Esophagus muscularis mucosa (tissue), 4 donors: ENCODE measurements at regions not wholly inside any gene's neighbourhood (a gene's known extent, or its start where the extent isn't known, plus 50 kb on each side); places are given as distances from the start of the nearest gene placed in this dataset.

Experiments used
- DNase-seq: peaks from one replicate; pipeline ENCODE4 v3.0.0-alpha.2; 2017; ENCODE audit errors: extremely low spot score
- H3K27ac ChIP-seq, 4 donors: fragments of 200-600 bp; sonication (generic); replicated peaks in 1 of 4; 1 replicate in 3 of 4; 2 replicates in 1 of 4; pipeline ENCODE4 v1.5.1; 2016 to 2019; ENCODE audit warnings: mild to moderate bottlenecking in 1 of 4
- H3K27me3 ChIP-seq, 4 donors: fragments of 200-600 bp; sonication (generic); one replicate each; pipeline versions ENCODE4 v1.5.1 to v1.6.0; 2016 to 2019
- H3K36me3 ChIP-seq, 4 donors: fragments of 200-600 bp; sonication (generic); one replicate each; pipeline ENCODE4 v1.5.1; 2016 to 2019
- H3K4me1 ChIP-seq, 4 donors: fragments of 200-600 bp; sonication (generic); one replicate each; pipeline ENCODE4 v1.5.1; 2016 to 2019
- H3K4me3 ChIP-seq, 4 donors: fragments of 200-600 bp; sonication (generic); 1 replicate in 2 of 4; 2 replicates in 2 of 4; pipeline ENCODE4 v1.5.1; 2016 to 2019; ENCODE audit warnings: mild to moderate bottlenecking in 4 of 4, moderate library complexity in 1 of 4
- H3K9me3 ChIP-seq, 4 donors: fragments of 200-600 bp; sonication (generic); 1 replicate in 3 of 4; 2 replicates in 1 of 4; pipeline ENCODE4 v1.5.1; 2016 to 2019
- CTCF ChIP-seq, 3 experiments: fragments of 200-600 bp in 2 of 3; fragments of 450-650 bp in 1 of 3; sonication (generic) in 2 of 3; IDR thresholded peaks; one replicate each; pipeline ENCODE4 v1.5.1; 2017 to 2019; ENCODE audit warnings: antibody characterized with exemption in 3 of 3, mild to moderate bottlenecking in 2 of 3, moderate library complexity in 1 of 3
- EP300 ChIP-seq: sonication (generic); formaldehyde crosslinking; IDR thresholded peaks from one replicate; pipeline ENCODE4 v1.6.1; 2017; ENCODE audit warnings: antibody characterized with exemption
- POLR2A ChIP-seq: fragments of 450-650 bp; IDR thresholded peaks from one replicate; pipeline ENCODE4 v1.6.1; 2017; ENCODE audit warnings: antibody characterized with exemption, moderate library complexity, mild to moderate bottlenecking, low read depth
- POLR2AphosphoS5 ChIP-seq, 2 donors: sonication (generic); formaldehyde crosslinking; IDR thresholded peaks; one replicate each; pipeline ENCODE4 v1.6.1; 2017; ENCODE audit warnings: antibody characterized with exemption in 2 of 2
- WGBS: methylation state at CpG from one replicate; pipeline ENCODE4 v1.1.5; 2018; 5-methylcytosine and 5-hydroxymethylcytosine counted together
- intact Hi-C: fragments of 100-400 bp; cut with DNase I; formaldehyde crosslinking; loops from one replicate; pipeline ENCODE4 v1.15.1; 2023

- no peak for TF ChIP-seq POLR2AphosphoS5 (IDR thresholded peaks at IDR 0.05)
- no peak for TF ChIP-seq POLR2A
- no peak for TF ChIP-seq EP300
- TF ChIP-seq CTCF (IDR thresholded peaks at IDR 0.05): no peak
- H3K4me3 ChIP-seq: no peak overlapping the region
- WGBS: 59% methylated on average over 2 of the region's 2 CpGs
- no peak overlapping the region for H3K27ac ChIP-seq
- no peak for DNase-seq
- no peaks in the 10 kb centered on the region for H3K36me3 ChIP-seq
- H3K9me3 ChIP-seq: no peaks in the 10 kb centered on the region
- no peaks in the 10 kb centered on the region for H3K4me1 ChIP-seq
- H3K27me3 ChIP-seq: no peaks in the 10 kb centered on the region
- intact Hi-C loops: no loop called here
Observed at GRCh38 chrX:7205037-7205577, 57.2 kb upstream of the PUDP start.

- intact Hi-C loops: no loop called here
- H3K4me3 ChIP-seq: no peak overlapping the region
- DNase-seq: no peak
- no peak overlapping the region for H3K27ac ChIP-seq
- whole genome bisulfite sequencing: 97% methylated on average over 1 of the region's 1 CpG
- no peaks in the 10 kb centered on the region for H3K36me3 ChIP-seq
- no peaks in the 10 kb centered on the region for H3K9me3 ChIP-seq
- TF ChIP-seq POLR2A: no peak
- no peak for TF ChIP-seq EP300
- no peak for TF ChIP-seq POLR2AphosphoS5 (IDR thresholded peaks at IDR 0.05)
- no peak for TF ChIP-seq CTCF (IDR thresholded peaks at IDR 0.05)
- H3K4me1 ChIP-seq: no peaks in the 10 kb centered on the region
- no peaks in the 10 kb centered on the region for H3K27me3 ChIP-seq
Observed at GRCh38 chrX:7204619-7205018, 56.7 kb upstream of the PUDP start.

- Histone ChIP-seq H3K27ac (no peak overlapping the region), H3K27me3 (no peaks in the 10 kb centered on the region), H3K4me3 (no peak overlapping the region), H3K9me3 (no peaks in the 10 kb centered on the region), H3K4me1 (no peaks in the 10 kb centered on the region), H3K36me3 (no peaks in the 10 kb centered on the region)
- intact Hi-C loops: no loop called here
- TF ChIP-seq EP300: no peak
- no peak for TF ChIP-seq POLR2A
- no peak for TF ChIP-seq CTCF (IDR thresholded peaks at IDR 0.05)
- no peak for TF ChIP-seq POLR2AphosphoS5 (IDR thresholded peaks at IDR 0.05)
- no peak for DNase-seq
- WGBS: 86% methylated on average over 3 of the region's 3 CpGs
Observed at GRCh38 chrX:7202206-7202605, 54.3 kb upstream of the PUDP start.

- intact Hi-C loops: no loop called here
- 75% methylated on average over 4 of the region's 4 CpGs for WGBS
- no peaks in the 10 kb centered on the region for H3K4me1 ChIP-seq
Observed at GRCh38 chrX:7201496-7201895, 53.5 kb upstream of the PUDP start.

More at GRCh38 chrX:7201496-7201895, 53.5 kb upstream of the PUDP start:
- Histone ChIP-seq H3K27me3 (no peaks in the 10 kb centered on the region), H3K9me3 (no peaks in the 10 kb centered on the region), H3K36me3 (no peaks in the 10 kb centered on the region), H3K4me3 (no peak overlapping the region), H3K27ac (no peak overlapping the region)
- DNase-seq: no peak
- TF ChIP-seq POLR2A (no peak), CTCF (IDR thresholded peaks at IDR 0.05) (no peak), EP300 (no peak), POLR2AphosphoS5 (IDR thresholded peaks at IDR 0.05) (no peak)
